HG03378 (cell line): ENCODE measurements at regions not wholly inside any gene's neighbourhood (a gene's known extent, or its start where the extent isn't known, plus 50 kb on each side); places are given as distances from the start of the nearest gene placed in this dataset.

Experiments
- ATAC-seq: cut with Tn5 transposase; IDR thresholded peaks from one replicate; pipeline ENCODE4 v1.9.1; 2021; ENCODE audit warnings: mild to moderate bottlenecking, moderate library complexity; ENCODE audit not compliant: unreplicated experiment

DNA sequence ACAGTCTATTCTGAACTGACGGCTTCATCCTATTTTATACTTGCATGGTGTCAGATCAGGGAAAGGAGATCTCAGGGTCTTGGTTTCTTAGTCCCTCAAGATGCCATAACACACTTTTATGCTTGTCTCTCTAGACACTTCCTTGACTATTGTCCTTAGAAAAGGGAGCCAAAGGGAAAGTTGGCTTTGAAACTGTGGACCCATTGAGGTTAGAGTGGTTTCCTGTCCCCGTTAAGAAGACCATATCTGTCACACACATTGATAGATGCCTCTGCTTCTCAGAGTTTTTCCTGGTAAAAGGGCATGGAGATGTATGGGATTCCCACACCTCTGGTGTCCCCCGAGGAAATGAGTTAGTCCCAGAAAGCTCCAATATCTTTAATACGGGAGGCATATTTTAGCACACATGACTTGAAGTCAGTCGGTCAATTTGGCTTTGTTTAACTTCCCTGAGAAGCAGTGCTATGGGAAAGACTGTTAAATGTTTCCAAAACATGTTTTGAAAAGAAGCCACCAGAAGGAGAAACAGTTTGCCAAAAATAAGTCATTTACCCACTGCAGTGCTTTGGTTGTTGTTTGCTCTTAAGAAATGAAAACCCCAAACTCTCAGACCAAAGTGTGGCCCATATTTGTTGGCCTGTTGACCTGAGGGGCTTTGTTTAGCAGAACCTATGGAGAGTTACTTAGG lies 133.4 kb upstream of the CXCR4 start:
- no peak for ATAC-seq

DNA sequence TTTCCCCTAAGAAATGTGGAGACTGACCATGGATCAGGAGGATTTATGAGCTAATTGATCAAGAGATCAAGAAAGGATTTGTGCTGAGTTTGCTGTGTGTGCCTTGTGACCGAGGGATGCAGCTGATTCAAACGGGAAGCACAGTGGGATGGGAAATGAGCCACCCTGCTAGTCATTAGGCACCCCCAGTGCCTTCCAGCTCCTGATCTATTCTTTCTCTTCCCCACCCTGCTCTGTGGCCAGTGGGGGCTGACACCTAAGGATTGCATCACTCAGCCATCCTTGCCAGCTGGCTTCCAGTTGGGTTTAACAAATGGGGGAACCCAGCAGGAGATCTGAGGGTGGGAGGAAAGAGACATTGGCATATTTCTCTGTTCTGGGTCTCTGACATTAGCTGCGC lies 132.2 kb upstream of the CXCR4 start:
- no peak for ATAC-seq

DNA sequence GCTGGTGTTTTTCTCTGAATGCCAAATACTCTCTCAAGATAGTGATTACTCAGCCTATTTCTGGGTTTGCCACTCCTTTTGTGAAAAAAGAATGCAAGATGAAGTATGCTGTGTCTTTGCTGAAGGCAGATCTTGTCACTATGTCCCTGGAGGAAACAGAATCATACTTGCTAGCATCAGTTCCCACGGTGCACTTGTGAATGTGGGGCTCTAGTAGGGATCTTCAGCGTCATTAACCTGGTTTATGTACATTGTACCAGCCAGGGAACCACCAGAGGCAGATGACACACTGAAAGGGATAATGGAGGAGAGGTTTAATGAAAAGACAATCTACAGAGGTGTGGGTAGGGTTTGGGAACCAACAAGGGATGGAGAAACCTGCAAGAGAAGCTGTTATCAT lies 131.0 kb upstream of the CXCR4 start:
- ATAC-seq = no peak

DNA sequence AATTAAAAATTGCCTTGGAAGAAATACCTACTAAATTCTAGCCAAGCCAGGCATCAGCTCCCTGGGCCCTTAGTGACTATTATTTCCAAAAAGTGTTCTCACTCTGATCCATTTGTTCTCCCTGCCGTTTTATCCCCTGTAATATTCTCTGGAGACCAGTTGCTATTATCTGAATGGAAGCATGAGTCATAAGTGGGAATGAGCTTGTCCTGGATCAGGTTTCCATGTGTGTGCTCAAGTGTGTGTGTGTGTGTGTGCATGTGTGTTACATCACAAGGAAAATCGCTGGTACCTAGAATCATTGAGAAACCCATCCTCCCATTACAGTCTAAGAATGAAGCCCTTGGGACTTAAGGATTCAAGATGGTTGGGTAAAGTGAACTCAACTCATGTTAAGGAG lies 130.3 kb upstream of the CXCR4 start:
- ATAC-seq = no peak

DNA sequence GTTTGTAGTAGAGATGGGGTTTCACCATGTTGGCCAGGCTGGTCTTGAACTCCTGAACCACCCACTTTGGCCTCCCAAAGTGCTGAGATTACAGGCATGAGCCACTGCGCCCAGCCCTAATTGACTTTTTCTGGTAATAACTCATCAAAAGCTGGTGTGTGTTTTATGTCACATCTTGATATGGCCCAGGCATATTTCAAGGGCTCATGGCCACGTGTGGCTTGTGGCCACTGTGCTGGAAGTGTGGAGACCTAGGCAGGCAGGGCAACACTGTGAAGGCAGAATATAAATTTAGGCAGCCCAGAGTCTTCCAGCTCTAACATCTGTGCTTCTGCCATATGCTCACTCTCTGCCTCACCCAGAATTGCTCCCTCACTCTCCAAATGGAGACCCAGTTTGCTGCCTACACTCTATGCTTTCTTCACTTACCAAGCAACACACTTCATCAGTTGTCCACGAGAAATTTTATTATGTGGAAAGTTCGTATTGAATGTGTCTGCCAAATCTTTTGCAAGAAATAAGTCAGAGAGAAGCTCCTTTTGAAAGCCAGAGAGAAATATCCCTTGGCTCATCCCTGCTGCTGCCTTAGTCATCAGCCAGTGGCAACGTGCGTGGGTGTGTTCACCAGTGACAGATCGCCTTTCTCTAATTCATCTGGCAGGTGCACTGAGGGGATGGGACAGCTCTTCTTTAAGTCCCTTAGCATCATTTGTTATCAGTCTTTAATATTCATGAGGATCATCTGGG lies 129.4 kb upstream of the CXCR4 start:
- no peak for ATAC-seq

DNA sequence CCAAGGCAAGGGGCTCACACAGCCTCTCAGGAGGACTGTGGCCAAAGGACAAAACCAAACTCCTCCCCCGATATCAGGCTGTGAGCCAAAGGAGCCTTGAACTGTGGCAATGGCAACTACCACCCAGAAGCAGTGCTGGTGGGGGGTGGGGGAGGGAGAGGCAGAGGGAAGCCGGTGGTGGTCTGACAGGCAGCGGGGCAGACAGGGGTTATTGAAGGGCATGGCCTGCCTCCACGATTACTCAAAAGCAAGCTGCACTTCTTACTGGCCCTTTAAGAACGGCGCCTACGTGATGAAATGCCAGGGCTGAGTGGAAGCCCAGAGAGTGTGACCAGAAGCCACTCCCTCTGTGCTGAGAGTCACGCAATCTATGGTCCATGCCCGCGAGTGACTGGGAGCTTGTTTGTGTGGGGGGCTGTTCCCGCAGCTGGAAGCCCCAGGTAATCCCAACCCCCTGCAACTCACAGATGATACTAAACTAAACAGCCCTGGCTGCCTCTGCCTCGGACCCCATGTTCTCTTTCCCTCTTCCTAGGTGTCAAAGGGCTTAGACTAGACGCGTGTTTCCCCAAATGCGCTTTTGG lies 128.2 kb upstream of the CXCR4 start:
- ATAC-seq = peak; percentile 84

DNA sequence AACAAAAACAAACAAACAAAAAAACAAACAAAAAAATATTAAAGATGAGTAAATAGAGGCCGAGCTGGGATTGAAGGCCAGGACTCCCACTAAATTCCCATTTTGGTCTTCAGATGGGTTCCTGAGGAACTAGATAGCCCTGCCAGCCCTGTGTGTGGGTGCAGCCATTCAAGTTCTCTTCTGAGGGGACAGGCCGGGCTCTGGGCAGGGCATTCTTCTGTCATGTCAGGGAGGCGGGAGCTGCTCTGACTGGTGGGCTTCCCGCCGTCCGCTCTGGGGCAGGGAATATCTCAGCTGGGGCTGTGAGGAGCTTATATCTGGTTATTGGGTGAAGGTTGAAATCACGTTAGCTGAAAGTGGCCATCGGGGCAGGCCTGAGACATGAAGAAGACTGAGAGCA lies 127.3 kb upstream of the CXCR4 start:
- no peak for ATAC-seq

DNA sequence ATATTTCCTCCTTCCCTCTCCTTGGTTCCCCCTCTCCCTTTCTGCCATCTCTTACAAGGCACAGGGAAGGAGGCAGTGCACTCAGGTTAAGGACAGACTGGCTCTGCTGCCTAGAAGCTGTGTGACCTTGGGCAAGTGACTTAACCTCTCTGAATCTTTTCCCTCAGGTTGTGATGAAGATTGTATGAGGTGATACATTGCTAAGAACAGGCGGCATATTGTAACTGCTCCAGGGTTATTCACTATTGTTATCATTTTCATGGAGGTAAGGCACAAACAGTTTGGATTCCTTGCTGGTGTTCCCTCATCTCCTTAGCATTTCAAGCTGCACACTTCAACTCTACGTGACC lies 126.6 kb upstream of the CXCR4 start:
- no peak for ATAC-seq

DNA sequence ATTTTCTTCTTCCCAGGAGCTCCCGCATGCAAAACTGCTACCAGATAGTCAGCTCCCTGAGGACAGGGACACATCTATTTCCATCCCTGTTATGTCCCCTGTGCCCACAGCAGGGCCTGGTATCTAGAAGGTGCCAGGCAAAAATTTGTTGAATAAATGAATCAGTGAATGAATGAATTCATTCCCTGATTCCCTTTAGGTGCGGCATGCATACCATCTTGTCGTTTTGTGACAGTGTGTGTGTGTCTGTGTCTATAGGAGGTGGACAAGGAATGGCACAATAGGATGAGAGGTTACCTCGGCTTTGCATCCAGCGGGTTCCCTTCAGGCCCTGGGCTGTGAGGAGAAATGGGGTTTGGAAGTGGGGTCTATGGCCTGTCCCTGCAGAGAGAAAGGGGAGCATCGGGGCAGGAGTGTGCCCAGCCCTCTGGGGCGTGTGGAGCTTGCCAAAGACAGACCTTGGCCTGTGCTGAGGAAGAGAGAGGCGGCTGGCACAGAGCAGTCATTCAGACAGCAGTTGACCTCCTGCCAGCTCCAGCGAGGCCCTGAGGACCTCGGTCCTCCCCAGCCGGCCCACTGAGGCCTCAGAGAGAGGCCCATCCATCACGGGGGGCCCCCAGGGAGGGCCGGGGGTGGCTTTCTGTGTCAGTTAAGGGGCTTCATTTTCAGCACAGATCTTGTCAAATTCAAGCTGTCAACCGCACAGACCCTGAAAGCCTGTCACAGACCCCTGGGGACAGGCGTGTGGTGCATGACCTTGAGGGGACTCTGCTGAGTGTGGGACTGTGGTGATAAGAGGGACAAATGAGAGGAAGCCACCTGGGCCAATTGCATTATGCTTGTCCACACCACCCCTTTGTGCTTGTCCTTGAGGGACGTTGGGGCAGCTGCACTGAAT lies 125.9 kb upstream of the CXCR4 start:
- no peak for ATAC-seq

DNA sequence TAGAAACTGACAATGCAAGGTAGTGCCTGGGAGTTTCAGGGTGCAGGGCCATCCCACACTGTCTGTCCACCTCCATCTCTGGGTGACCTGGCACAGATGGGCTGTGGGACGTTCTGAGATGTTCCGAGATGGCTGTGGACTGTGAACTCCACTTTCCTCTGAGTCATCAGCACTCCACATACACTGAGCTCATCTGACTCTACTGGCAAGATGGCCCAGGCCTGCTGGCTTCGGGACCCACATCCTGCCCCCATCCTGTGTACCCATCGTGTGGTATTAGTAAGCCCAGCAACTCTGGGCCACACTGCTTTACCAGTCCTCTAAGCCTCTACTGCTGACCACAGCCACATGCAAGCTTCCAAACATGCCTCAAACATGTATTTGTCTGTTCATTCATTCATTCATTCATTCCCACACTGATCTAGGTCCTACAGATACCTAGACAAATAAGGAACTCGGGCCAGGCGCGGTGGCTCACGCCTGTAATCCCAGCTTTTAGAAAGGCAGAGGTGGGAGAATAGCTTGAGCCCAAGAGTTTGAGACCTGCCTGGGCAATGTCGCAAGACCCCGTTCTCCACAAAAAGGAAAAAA lies 124.8 kb upstream of the CXCR4 start:
- ATAC-seq = no peak

DNA sequence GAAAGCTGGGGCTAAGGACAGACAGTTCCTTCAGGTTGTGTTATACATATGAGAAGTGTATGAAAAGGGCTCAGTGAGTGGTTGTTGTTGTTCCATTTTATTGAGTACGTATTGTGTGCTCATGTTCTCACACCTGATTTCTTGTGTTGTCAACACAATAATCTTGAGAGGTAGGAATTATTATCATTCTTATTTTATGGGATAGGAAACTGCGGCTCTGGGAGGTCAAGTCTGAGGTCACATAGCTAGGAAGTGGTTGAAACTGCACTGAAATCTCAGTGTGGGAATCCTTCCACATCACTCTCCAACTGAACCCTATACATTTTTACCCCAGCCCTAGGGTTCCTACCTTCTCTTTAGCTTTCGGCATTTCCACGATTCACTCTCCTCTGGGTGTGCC lies 124.2 kb upstream of the CXCR4 start:
- no peak for ATAC-seq

DNA sequence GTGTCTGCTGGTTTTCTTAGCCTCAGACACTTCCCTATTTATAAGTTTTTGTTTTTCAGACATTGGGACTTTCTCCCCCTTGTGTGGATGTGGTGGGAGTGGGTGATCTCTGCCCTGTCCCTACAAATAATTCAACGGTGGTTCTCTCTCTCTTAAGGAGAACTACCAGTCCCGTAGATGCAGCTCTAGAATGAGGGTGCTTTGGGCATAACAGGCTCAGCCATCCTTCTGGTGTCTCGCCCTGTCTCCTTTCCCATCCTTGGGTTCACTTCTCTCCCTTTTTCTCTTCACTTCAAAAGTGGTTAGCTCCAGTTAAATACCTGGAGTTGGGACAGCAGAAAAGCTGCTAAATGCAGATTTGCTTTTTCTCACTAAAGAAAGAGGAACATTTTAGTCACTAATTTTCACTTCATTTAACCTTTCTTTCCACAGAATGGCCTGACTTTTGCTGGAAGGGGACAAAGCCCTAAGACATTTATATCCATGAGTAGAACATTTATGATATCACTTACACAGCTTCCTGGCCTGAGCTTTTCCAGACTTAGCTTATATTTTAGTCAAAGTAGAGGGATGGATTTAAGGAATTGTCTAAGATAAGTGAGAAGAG lies 121.2 kb upstream of the CXCR4 start:
- no peak for ATAC-seq

DNA sequence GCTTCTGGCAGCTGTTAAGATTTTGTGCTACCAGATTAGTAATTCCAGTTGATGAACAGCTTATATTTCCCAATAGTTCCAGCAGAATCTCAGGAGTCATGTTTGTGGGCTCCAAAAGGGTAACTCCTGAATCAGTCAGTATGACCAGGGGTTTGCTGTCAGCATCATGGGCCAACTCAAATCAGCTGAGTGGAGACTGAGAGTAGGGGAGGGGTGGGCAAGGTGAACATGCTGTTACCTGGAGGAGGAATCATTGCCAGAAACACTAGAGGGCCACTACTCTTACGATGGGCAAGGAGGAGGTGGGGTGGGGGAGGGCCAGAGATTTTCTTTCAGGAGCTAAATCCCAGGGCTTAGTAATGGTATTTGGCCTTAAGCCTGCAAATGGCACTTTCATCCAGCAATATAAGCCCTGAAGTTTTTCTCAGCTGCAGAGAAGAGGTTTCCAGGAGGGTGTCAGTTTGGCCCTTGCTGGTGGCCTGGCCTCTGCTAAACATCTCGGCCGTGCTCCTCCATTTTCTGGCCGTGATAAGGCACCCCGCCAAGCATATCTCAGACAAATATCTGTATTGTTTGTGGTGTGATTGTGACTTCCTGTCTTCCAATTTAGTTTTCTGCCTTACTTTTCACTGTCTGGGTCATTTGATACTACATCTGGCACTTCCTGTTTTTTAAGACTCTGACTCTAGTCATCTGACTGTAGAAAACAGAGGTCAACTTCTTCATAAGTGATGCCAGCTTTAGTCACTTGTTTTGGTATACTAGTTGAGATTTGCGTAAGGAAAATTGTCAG lies 120.5 kb upstream of the CXCR4 start:
- peak; percentile 92 for ATAC-seq

DNA sequence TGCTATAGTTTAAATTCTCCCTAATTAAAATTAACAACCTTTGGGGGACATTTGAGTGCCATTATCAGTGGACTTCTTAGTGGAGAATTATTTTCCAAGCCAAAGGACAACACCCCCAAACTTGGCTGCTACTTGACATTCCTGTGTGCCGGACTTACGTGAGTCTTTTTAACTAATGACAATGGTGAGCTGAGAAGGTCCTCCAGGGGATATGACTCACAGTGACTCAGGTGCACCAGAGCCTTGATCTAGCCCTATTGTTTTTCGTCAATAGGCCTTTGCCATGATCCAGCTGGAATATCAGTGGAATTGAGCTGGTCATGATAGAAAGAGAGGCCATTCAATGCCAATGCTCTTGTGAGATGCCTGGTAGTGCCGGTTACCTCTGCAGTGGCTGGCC lies 118.1 kb upstream of the CXCR4 start:
- no peak for ATAC-seq

DNA sequence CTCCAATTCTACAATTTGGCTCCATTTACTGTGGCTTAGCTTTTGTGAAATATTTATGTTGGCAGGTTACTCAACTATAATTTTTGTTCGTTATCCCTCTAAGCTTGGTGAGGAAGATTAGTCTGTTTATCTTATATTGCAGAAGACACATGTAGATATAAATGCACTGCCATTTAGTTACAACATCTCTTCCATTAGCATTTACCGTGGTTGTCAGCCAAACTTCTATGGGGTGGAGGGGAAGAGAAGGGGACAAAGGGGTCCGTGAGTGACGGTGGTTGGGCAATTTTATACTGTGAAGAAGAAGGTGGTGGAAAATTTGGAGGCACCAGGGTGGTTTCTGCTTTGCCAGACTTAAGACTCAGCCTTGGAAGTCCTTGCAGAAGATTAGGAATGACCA lies 117.6 kb upstream of the CXCR4 start:
- ATAC-seq = no peak

DNA sequence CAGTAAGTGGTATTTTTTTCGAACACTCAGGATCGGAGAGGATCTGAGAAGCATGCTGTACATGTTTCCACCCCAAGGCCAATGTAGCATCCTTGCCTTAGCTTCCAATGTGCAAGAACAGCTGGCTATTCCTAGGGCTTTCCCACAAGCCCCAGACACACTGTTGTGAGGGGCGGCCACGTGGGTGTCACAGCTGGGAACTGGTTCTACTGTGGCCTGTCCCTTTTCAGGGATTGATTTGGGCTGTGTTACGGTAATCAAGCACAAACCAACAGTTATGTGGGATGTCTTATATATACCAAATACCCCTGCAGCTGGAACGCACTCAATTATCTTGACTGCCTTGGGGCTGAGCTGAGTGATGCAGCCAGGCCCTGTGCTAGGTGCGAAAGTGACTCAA lies 116.3 kb upstream of the CXCR4 start:
- no peak for ATAC-seq

DNA sequence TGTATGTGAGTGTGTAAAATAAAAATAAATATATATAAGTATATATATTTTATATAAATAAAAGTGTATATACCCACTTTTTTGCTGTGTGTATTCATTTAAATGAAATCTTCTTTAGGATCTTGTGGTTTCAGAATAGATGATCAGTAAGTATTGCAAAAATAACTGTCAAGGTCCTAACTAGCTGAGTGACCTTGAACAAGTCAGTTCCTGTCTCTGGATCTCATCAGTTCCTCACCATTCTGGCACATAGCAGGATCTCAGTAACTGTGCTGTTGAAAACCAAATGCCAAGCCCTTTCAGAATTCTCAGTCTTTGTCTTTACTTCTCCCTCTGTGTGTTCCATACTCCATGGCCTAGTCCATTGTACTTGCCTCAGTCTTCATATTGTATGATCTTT lies 115.3 kb upstream of the CXCR4 start:
- ATAC-seq = no peak

DNA sequence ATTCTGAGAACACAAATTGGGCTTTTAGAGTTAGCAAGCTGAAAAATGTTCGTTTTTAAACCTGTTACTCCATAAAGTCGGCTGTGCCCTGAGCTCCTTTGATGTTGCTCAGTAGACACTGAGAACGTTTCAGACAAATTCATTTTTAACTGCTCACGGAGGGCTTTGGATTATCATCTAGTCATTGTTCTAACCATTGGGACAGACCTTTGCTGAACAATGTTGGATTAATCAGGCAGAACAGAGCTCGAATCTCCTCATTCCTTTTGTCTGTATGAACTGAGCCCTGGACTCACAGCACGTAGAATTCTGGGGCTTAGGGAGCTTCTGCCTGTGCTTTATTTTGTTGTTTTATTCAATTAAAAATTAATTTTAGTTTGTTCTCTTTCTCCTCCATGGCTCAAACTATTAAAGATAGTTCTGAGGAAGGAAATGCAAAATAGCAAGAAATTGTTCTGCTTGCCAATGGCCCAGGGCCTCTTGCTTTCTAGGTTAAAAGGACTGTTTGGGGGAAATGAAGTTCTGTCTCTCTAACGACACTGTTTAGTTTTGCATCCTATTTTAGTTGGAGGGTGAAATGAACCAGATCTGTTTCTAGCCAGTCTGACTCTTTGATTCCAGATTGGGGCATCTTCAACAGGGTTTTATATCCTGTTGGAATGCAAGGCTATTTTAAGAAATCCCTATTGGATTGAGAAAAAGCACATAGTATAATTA lies 114.7 kb upstream of the CXCR4 start:
- ATAC-seq = no peak

DNA sequence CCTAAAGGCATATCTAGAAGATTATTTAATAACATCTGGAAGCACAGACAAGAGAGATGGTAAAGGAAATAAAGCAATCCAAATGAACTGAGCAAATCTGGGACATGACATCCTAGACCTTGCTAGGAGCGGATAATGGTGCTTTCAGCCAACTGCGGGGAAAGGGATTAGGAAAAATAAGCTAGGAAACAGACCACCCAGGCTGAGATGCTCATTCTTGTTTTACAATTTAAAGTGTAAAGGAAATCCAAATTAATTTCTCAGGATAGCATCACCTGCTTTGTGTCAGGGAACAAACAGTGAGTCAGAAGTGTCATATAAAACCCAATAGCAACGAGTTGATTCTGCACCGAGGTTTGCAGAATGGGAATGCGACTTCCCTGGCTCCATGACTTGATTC lies 112.5 kb upstream of the CXCR4 start:
- no peak for ATAC-seq
